ENCODE measurements at regions not wholly inside any gene's neighbourhood (a gene's known extent, or its start where the extent isn't known, plus 50 kb on each side); places are given as distances from the start of the nearest gene placed in this dataset.
A peak's percentile ranks its signal among the peaks of the same experiment; 100 is the strongest.

DNA sequence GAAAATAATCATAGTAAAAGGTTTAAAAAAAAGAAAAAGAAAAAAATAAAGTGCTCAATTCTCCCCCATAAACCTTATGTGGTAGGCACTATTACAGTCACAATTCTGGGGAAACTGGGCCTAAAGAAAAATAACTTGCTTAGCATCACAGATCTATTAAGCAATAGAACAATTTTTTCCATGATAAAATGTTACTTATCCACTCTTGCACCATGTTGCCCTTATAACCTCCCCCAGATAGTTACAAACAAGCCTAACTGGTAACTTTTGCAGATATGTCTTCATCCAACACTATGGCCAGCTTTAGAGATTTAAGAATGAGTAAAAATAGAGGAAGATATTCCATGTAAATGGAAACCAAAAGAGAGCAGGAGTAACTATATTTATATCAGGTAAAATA is 164.8 kb downstream of the DUSP6 start:
- TF ChIP-seq, protein P1, sequence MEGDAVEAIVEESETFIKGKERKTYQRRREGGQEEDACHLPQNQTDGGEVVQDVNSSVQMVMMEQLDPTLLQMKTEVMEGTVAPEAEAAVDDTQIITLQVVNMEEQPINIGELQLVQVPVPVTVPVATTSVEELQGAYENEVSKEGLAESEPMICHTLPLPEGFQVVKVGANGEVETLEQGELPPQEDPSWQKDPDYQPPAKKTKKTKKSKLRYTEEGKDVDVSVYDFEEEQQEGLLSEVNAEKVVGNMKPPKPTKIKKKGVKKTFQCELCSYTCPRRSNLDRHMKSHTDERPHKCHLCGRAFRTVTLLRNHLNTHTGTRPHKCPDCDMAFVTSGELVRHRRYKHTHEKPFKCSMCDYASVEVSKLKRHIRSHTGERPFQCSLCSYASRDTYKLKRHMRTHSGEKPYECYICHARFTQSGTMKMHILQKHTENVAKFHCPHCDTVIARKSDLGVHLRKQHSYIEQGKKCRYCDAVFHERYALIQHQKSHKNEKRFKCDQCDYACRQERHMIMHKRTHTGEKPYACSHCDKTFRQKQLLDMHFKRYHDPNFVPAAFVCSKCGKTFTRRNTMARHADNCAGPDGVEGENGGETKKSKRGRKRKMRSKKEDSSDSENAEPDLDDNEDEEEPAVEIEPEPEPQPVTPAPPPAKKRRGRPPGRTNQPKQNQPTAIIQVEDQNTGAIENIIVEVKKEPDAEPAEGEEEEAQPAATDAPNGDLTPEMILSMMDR (conservative IDR thresholded peaks at IDR 0.05): no peak
- H3K27ac ChIP-seq: no peak overlapping the region

DNA sequence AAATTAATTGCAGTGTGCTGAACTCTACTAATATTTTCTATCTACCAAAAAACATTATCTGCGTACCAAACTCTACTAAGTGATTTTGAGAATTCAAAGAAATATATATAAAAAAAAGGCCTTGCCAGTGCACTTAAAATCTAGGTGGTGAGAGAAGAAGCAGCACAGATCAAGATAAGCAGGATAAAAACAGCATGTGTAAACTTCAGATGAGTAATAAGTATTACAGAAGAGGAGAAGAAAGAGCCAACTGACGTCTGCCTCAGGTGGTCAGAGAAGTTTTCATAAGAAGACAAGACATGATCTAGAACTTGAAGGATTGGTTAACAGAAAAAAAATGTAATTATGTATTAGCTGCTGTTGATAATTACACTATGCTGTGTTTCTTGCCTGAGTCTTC is 166.4 kb downstream of the DUSP6 start:
- H3K27ac ChIP-seq: no peak overlapping the region
- TF ChIP-seq, protein P1 (conservative IDR thresholded peaks at IDR 0.05): no peak

- TF ChIP-seq, protein P1 (conservative IDR thresholded peaks at IDR 0.05): no peak
- H3K27ac ChIP-seq: no peak overlapping the region
Observed at GRCh38 chr12:89185181-89185580, 167.1 kb downstream of the DUSP6 start.

GRCh38 chr12:89183985-89184435 is 168.3 kb downstream of the DUSP6 start:
- TF ChIP-seq, protein P1 (conservative IDR thresholded peaks at IDR 0.05): no peak
- no peak overlapping the region for H3K27ac ChIP-seq

DNA sequence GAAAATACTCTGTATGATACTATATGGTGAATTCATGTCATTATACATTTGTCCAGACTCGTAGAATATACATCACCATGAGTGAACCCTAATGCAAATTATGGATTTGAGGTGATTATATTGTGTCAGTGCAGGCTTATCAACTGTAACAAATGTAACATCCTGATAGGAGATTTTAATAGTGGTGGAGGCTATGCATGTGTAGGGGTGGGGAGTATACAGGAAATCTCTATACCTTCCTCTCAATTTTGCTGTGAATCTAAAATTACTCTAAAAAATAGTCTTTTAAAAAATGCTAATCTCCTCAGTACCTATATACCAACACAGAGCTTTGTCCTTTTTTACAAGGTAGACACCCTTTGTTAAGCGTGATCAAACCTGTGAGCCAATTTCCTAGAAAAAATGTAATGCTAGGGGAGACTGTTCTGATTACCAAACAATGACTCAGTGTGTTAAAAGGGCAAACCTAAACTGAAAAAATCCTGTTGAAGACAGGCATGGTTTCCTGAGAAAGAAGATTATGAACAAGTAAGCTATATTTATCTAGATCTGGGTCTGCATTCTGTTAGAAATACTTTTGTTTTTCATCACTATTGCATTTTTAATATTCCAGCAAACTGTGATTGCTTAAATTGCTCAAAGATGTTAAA is 170.9 kb downstream of the DUSP6 start:
- TF ChIP-seq, protein P1 (conservative IDR thresholded peaks at IDR 0.05): no peak
- H3K27ac ChIP-seq: no peak overlapping the region

DNA sequence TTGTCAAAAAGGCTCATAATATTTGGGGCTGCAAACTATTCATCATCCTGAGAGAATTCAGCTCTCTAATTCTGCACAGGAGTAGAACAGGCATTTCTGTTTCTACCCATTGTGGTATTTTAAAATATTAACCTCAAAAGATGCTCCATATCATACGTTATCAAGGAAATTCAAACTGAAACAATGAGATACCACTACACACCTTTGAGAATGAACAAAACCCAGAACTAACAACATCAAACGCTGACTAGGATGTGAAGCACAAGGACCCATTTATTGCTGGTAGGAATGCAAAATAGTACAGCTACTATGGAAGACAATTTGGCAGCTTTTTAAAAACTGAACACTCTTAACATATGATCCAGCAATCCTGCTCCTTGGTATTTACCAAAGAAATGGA is 171.8 kb downstream of the DUSP6 start:
- H3K27ac ChIP-seq: no peak overlapping the region
- TF ChIP-seq, protein P1 (conservative IDR thresholded peaks at IDR 0.05): no peak

DNA sequence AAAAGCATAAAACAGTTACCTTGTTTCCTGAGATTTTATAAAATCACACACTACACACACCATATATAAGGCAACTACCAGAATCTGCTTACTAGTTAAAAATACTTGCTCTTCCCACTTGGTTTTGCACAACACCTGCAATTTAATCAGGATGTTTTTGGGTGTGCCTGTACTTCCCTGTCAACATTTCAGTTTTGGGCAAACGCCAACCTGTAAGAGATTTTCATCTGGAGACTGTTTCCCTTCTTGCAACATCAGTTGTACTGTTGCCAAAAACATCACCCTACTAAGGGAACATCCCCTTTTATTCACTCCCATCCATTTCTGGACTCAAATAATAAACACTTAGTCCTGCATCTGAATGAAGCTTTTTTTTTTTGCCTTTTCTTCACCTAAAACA is 172.3 kb downstream of the DUSP6 start:
- peak overlapping the region; percentile 5; the same call in 1 of the 2 replicates for H3K27ac ChIP-seq

More for the DNA sequence above, 172.3 kb downstream of the DUSP6 start:
- TF ChIP-seq, protein P1 (conservative IDR thresholded peaks at IDR 0.05): no peak

All from VCaP (cell line).